Adipocyte (in vitro differentiated cells): ENCODE measurements at regions not wholly inside any gene's neighbourhood (a gene's known extent, or its start where the extent isn't known, plus 50 kb on each side); places are given as distances from the start of the nearest gene placed in this dataset.

Experiments
- DNase-seq: peaks from one replicate; pipeline ENCODE4 v3.0.0-alpha.2; 2015; ENCODE audit warnings: low read depth
- H3K27me3 ChIP-seq: replicated peaks from 2 replicates; pipeline ENCODE4 v1.7.0; 2013; ENCODE audit warnings: mild to moderate bottlenecking, low read length, moderate library complexity; ENCODE audit not compliant: control insufficient read depth, insufficient read depth
- H3K36me3 ChIP-seq: 2 replicates; pipeline ENCODE4 v1.7.0; 2013; ENCODE audit warnings: low read length, mild to moderate bottlenecking, moderate library complexity; ENCODE audit not compliant: control insufficient read depth, insufficient read depth, severe bottlenecking
- H3K4me1 ChIP-seq: 2 replicates; pipeline ENCODE4 v1.7.0; 2013; ENCODE audit warnings: mild to moderate bottlenecking, low read length, moderate library complexity; ENCODE audit not compliant: control insufficient read depth, insufficient read depth
- H3K4me3 ChIP-seq: 2 replicates; pipeline ENCODE4 v1.7.0; 2013; ENCODE audit warnings: mild to moderate bottlenecking, low read length, moderate library complexity
- H3K9ac ChIP-seq: 2 replicates; pipeline ENCODE4 v1.7.0; 2013; ENCODE audit warnings: mild to moderate bottlenecking, low read length, moderate library complexity
- H3K9me3 ChIP-seq: 2 replicates; pipeline ENCODE4 v1.7.0; 2013; ENCODE audit warnings: mild to moderate bottlenecking, low read length, moderate library complexity; ENCODE audit not compliant: control insufficient read depth

GRCh38 chr5:107263387-107264018 lies 407.2 kb downstream of the EFNA5 start:
- Histone ChIP-seq H3K9me3 (no peaks in the 10 kb centered on the region), H3K36me3 (no peaks in the 10 kb centered on the region), H3K9ac (no peak overlapping the region), H3K4me3 (no peak overlapping the region), H3K4me1 (peaks cover 9% of the 10 kb centered on the region), H3K27me3 (no peaks in the 10 kb centered on the region)
- no peak for DNase-seq

- no peak for DNase-seq
- Histone ChIP-seq H3K27me3 (no peaks in the 10 kb centered on the region), H3K36me3 (no peaks in the 10 kb centered on the region), H3K9ac (no peak overlapping the region), H3K4me3 (no peak overlapping the region), H3K4me1 (peaks cover 2% of the 10 kb centered on the region), H3K9me3 (no peaks in the 10 kb centered on the region)
Measured at GRCh38 chr5:107257885-107258520, 412.7 kb downstream of the EFNA5 start.

GRCh38 chr5:107254902-107255234 lies 415.9 kb downstream of the EFNA5 start:
- no peak for DNase-seq
- Histone ChIP-seq H3K27me3 (no peaks in the 10 kb centered on the region), H3K4me3 (no peak overlapping the region)

GRCh38 chr5:107254214-107254901 lies 416.4 kb downstream of the EFNA5 start:
- Histone ChIP-seq H3K27me3 (no peaks in the 10 kb centered on the region), H3K4me3 (no peak overlapping the region), H3K4me1 (no peaks in the 10 kb centered on the region), H3K36me3 (no peaks in the 10 kb centered on the region), H3K9ac (no peak overlapping the region), H3K9me3 (no peaks in the 10 kb centered on the region)
- DNase-seq: no peak

More at GRCh38 chr5:107254902-107255234, 415.9 kb downstream of the EFNA5 start:
- Histone ChIP-seq H3K9me3 (no peaks in the 10 kb centered on the region), H3K4me1 (no peaks in the 10 kb centered on the region), H3K9ac (no peak overlapping the region), H3K36me3 (no peaks in the 10 kb centered on the region)

- Histone ChIP-seq H3K36me3 (no peaks in the 10 kb centered on the region), H3K9me3 (no peaks in the 10 kb centered on the region)
- no peak for DNase-seq
Measured at GRCh38 chr5:107253246-107253645, 417.5 kb downstream of the EFNA5 start.

GRCh38 chr5:107251151-107251550 lies 419.6 kb downstream of the EFNA5 start:
- Histone ChIP-seq H3K4me3 (no peak overlapping the region), H3K36me3 (no peaks in the 10 kb centered on the region), H3K9me3 (no peaks in the 10 kb centered on the region), H3K4me1 (no peaks in the 10 kb centered on the region), H3K9ac (no peak overlapping the region), H3K27me3 (no peaks in the 10 kb centered on the region)
- DNase-seq: peak; percentile 17

More at GRCh38 chr5:107253246-107253645, 417.5 kb downstream of the EFNA5 start:
- Histone ChIP-seq H3K9ac (no peak overlapping the region), H3K4me1 (no peaks in the 10 kb centered on the region), H3K27me3 (no peaks in the 10 kb centered on the region), H3K4me3 (no peak overlapping the region)

- H3K27me3 ChIP-seq: no peaks in the 10 kb centered on the region
- no peak overlapping the region for H3K9ac ChIP-seq
- no peak overlapping the region for H3K4me3 ChIP-seq
- DNase-seq: peak; percentile 59
- H3K36me3 ChIP-seq: no peaks in the 10 kb centered on the region
- H3K9me3 ChIP-seq: no peaks in the 10 kb centered on the region
- H3K4me1 ChIP-seq: no peaks in the 10 kb centered on the region
Measured at GRCh38 chr5:107248066-107248695, 422.6 kb downstream of the EFNA5 start.

- no peaks in the 10 kb centered on the region for H3K9me3 ChIP-seq
- no peak overlapping the region for H3K4me3 ChIP-seq
- no peak for DNase-seq
- H3K4me1 ChIP-seq: no peaks in the 10 kb centered on the region
- no peaks in the 10 kb centered on the region for H3K27me3 ChIP-seq
- H3K9ac ChIP-seq: no peak overlapping the region
- H3K36me3 ChIP-seq: no peaks in the 10 kb centered on the region
Measured at GRCh38 chr5:107247427-107247826, 423.3 kb downstream of the EFNA5 start.

- H3K4me1 ChIP-seq: no peaks in the 10 kb centered on the region
- no peaks in the 10 kb centered on the region for H3K9me3 ChIP-seq
- H3K36me3 ChIP-seq: no peaks in the 10 kb centered on the region
- no peak overlapping the region for H3K9ac ChIP-seq
- no peaks in the 10 kb centered on the region for H3K27me3 ChIP-seq
- H3K4me3 ChIP-seq: no peak overlapping the region
- no peak for DNase-seq
Measured at GRCh38 chr5:107243220-107243579, 427.5 kb downstream of the EFNA5 start.

GRCh38 chr5:107242411-107243219 lies 428.1 kb downstream of the EFNA5 start:
- Histone ChIP-seq H3K4me1 (no peaks in the 10 kb centered on the region), H3K27me3 (no peaks in the 10 kb centered on the region), H3K36me3 (no peaks in the 10 kb centered on the region), H3K4me3 (no peak overlapping the region), H3K9me3 (no peaks in the 10 kb centered on the region), H3K9ac (no peak overlapping the region)
- no peak for DNase-seq

GRCh38 chr5:107241841-107242240 lies 428.9 kb downstream of the EFNA5 start:
- Histone ChIP-seq H3K27me3 (no peaks in the 10 kb centered on the region), H3K4me1 (no peaks in the 10 kb centered on the region), H3K9ac (no peak overlapping the region), H3K36me3 (no peaks in the 10 kb centered on the region), H3K9me3 (no peaks in the 10 kb centered on the region), H3K4me3 (no peak overlapping the region)
- DNase-seq: no peak
